ENCODE measurements at regions not wholly inside any gene's neighbourhood (a gene's known extent, or its start where the extent isn't known, plus 50 kb on each side); places are given as distances from the start of the nearest gene placed in this dataset.

DNA sequence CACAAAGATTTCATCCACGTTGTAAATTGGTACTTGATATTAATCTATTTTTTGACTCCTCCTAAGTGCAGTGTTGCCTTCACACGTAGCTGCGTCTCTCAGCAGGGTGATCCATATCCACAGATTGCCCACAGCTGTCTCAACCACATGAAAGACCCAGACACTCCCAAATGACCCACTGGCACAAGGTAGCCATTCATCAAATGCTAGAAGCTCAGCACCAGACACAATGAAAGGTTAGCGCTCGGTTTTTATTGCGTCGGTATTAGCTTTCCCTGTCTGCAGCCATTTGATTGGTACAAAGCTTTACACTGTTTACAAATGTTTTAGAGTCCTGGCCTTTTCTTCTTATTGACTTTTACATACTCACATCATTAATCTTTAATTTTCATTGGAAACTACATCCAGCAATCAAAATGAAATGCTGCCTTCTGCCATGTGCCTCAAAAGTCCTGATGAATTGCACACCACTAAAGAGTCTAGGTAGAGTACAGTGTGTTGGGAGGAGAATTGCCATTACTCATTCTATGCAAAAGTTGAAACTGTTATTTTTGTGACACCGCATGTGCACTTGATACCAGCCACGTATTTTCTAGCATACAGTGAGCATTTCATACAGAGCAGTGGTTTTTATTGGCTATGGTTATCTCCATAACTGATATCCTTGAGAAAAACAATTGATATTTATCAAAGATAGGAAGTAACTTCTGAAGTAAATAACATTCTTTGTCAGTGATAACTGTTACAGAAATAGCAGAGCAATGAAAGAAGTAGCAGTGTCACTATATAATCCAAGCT is 127.3 kb upstream of the NUDT7 start:
- no peak for DNase-seq

DNA sequence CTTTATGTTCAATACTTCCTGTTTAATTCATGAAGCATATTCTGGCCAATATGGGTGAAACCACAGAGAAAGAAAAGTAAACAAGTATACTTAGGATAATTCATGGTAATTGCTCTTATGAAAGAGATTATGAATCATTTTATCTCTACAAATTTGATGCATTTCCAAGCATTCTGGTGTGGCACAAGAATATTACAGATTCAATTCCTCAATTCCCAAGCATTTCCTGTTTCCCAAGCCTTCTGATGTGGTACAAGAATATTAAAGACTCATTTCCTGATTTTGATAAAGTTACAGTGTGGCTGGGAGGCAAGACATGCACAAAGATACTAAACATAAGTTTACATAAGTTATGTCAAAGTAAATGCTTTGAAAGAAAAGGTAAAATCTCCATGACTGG is 126.1 kb upstream of the NUDT7 start:
- no peak for DNase-seq

DNA sequence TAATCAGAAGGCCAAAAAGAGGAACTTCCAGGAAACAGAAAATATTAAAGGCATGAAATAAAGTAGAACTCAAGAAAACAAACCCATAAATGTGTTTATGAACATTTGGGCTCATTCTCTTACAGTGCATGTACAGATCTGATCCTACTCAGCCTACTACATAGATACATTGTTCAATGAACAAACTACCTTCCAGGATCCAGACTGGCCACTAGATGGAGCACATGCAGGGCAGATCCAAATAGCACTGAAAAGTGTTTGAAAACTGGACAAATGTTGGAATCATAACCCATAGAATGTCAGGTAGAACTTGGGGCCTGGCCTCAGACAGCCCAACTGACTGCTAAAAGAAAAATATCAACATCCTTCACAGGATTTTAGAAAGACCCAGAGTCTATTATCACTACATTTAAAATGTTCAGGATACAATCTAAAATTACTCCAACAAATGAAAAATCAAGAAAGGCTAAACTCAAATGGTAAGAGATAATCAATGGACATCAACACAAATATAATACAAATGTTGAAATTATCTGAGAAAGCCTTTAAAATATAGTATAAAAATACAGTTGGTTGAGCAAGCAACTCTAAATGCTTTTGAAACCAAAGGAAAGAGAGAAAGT is 122.4 kb upstream of the NUDT7 start:
- peak; percentile 73 for DNase-seq

DNA sequence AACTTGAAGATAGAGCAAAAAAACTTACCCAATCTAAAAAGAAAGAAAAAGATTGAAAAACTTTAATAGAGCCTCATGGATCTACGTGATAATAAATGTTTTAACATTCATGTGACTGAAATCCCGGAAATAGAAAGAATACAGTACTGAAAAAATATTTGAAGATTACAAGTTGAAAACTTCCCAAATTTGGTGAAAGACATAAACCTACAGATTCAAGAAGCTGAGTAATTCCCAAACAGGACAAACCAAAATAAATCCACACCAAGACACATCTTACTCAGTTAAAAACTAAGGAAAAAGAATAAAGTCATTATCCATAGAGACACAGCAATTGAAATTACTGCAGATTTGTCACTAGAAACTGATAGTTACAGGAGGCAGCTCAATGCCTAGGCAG is 121.8 kb upstream of the NUDT7 start:
- DNase-seq: no peak

DNA sequence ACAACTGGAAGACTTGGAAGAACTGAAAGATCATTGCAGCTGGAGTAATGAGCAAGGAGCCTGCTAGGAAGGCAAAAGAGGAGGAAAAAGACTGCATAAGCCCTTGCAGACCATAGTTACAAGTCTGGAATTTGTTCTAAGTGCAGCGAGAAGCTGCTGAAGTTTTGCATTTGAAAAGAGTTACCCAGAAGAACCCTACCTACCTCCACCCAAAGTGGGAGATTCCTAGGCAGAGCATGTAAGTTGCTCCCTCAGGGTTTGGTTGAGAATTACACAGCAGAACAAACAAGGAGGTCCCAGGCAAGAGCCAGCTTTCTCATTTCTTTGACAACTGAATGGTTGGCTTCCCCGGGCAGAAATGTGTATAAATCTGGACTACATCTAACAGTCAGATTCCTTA is 118.7 kb upstream of the NUDT7 start:
- no peak for DNase-seq

DNA sequence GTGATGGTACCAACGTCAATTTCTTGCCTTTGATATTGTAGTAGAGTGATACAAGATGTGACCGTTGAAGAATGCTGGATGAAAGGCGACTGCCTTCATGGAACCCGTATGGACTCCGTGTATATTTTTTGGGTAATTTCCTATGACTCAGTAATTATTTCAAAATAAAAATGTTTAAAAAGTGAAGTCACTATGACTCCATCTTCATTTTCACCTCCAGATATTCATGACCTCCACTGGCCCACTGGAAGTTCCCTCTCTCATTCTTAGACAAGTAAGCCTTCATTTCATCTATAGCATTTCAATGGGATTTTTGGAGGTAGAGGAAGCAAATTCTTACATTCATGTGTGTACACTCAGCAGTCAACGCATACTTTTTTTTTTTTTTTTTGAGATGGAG is 111.8 kb upstream of the NUDT7 start:
- DNase-seq: no peak

DNA sequence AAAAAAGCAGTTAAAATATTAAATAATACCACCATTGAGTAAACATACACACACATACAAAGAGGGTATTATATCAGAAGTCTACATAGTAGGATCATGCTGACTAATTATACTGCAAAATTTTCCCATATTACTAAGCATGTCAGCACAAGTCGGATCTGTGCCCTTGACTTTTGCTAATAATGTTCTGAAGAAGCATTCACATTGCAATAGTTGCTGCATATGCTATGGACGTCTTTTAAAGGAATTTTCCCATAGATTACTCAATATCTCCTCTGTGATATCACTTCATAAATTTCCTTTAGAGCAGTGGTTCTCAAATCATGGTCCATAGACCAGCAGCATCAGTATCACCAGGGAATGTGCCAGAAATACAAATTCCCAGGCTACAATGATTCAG is 110.9 kb upstream of the NUDT7 start:
- DNase-seq: no peak

DNA sequence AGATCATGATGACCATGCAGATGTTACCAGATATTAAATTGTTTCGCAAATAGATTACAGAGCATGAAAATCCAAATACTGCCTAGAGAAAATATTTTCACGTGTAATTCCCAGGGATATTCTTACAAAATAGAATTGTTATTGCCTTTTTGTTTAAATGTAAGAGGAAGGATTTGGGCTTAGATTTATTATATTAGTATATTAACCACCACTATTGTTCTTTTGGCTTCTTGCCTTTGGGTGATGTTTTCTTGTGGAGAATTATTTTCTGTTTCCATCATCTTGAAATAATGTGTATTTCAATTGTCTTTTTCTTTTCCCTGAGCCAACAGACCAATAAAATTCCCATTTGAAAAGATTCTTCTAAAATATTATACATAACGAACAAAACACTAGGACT is 109.7 kb upstream of the NUDT7 start:
- no peak for DNase-seq

DNA sequence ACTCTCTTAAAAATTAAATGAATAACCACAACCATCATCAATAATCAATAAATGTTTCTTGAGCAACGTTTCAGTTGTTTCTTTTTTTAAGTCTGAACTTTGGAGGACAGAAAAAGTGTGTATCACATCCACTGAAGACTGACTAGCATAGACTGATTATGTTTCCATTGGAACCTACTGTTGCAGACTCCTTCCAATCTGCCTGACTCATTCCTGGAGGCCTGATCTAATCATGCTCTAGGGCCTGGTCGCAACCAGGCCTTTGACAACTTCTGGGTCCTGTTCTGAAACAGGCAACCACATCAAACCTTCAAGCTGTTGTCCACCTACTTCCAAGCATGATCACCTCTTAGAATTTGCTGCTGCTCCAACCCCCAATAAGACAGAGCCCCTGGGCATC is 109.2 kb upstream of the NUDT7 start:
- no peak for DNase-seq

DNA sequence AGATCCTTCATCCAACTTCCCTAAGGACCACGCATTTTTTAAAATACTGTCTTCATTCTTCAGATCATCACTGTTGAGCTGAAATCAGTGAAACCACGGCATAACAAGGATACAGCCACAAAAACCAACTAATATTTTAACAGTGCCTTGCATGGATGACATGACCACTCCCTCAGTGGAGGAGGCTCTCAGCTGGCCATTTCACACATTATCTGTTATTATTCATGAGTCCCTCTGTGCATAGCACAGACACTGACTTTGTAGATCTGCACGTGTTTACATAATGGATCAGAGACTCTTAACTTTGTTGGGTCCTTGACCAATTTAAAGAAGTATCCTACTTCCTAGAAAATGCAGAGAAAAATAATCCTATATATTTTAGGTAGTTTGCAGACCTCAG is 104.8 kb upstream of the NUDT7 start:
- DNase-seq: no peak

DNA sequence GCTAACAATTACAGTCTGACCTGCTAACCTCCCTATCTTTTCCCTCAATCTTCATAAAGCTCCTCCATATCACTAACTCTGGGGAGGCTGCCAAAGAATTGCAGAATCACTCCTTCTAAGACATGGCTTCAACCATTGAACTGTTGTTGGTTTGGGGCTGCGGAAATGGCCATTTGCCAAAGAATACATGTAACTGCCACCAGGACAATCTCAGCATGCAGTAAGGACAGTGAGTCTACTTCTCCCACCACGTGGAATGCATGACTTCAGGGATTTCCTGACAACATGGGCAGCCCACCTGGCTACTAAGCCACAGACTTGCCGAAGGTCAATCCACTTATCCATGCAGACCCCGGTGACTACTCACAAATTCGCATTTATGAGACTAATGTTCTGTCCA is 104.3 kb upstream of the NUDT7 start:
- DNase-seq: peak; percentile 3

DNA sequence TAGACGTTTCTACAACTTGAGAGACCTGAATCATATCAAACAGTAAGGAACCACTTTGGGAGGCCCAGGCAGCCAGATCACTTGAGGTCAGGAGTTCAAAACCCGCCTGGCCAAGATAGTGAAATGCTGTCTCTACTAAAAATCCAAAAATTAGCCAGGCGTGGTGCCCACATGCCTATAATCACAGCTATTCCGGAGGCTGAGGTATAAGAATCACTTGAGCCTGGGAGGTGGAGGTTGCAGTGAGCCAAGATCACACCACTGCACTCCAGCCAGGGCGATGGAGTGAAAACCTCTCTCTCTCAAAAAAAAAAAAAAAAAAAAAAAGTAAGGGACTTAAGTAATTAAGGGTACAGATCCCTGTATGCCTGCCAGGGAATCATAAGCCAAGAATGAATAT is 103.4 kb upstream of the NUDT7 start:
- no peak for DNase-seq

DNA sequence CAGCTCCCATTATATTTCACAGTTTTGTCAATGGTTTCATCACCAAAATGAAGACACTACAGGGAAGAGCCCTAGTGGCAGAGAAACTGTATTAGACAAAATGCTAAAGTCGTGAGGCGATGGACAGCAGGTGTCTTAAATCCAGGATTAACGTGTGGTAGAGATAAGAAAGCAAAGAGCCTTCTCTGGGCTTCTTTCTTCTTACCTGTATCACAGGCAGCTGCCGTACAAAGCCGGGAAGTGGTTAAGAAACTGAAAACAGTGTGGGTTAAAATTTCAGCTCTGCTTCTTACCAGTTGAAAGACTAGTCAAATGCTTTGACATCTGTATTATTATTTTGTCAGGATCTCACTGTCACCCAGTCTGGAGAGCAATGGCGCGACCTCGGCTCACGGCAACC is 98.2 kb upstream of the NUDT7 start:
- DNase-seq: peak; percentile 59

DNA sequence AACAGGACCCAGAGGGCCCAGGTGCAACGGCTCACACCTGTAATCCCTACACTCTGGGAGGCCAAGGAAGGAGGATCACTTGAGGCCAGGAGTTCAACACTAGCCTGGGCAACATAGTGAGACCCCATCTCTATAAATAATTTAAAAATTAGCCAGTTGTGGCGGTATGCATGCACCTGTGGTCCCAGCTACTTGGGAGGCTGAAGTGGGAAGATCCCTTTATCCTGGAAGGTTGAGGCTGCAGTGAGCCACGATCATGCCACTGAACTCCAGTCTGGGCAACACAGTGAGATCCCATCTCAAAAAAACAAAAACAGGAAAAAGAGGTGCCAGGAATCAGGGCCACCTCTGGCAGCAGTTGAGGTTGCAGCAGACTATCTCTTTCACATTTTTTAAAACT is 85.7 kb upstream of the NUDT7 start:
- no peak for DNase-seq

DNA sequence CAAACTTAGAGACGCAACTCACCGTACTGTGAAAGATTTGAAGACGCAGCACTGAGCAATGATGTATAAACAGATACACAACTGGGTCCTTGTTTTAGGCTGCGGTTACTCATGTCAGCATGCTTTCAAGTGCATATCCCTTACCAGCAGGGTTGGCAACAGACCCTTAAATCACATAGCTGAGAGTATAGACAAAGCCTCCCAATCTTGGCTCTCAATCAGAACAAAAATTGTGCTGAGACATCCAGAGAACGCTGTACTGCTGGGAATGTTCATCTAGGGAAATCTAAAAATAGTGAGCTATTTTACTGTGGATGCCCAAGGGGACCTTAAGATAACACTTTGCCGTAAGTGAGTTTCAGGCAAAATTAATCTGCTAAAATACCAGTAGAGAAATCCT is 84.4 kb upstream of the NUDT7 start:
- no peak for DNase-seq

DNA sequence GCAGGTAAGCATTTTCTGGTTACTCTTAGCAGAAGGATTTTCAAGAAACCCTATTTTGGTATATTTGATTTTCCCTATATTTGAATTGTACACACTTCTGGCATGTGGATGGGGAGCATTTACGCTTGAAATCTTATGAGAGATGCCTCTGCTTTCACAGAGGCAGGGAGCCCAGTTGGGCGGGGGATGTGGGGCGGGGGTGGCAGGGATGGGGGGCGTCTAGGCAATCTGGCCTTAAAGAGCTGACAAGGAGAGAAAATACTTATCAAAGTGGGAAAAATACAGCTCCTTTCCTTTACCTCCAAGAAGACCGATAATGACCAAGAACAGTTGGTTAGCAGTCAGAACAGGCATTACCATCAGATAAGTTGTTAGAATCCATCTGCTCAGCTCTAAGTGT is 79.1 kb upstream of the NUDT7 start:
- no peak for DNase-seq

DNA sequence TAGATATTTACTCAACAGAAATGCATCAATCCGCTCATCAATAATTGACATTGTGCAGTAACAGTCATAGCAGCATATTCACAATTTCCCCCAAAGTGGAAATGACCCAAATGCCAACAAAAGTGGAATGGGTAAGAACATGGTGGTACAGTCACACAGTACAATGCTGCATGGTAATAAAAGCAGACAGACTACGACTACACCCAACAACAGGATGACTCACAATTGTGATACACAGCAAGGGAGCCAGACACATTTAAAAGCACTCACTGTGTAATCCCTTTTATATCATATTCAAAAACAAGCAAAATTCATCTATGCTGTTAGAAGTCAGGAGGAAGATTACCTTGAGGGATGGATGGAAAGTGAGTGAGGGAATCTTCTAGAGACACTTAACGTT is 76.5 kb upstream of the NUDT7 start:
- no peak for DNase-seq

DNA sequence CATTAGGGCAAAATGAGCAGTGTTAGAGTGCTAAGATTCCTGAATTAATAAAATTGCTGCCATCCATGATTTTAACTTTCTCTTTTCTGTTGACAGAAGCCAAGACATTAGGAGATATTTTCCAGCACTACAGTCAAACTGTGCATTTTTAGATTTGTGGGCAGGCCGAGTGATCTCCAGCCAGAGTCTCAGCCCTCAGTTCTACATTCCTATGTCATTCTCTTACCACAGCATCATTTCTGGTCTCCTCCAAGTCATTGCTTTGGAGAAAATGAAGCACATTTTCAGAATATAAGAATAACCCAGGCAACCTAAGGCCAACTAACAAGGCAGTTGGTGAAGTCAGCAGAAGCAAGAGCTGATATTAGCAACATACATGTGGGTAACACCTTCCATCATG is 74.6 kb upstream of the NUDT7 start:
- no peak for DNase-seq

DNA sequence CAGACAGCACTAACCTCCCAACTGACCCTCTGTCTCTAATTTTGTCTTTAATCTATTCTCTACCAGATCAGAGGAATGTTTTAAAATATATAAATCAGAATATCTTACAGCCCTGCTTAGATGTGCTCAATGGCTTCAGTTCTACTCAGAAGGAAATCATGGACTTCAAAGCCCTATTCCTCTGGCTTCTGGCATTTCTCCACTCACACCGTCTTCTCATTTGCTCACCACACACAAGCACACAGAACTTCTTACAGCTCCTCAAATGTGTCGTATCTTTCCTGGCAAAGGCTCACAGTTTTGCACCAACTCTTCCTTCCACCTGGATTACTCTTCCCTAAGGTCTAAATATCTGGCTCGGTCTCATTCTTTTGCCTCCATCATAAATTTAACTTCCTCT is 71.6 kb upstream of the NUDT7 start:
- DNase-seq: no peak

DNA sequence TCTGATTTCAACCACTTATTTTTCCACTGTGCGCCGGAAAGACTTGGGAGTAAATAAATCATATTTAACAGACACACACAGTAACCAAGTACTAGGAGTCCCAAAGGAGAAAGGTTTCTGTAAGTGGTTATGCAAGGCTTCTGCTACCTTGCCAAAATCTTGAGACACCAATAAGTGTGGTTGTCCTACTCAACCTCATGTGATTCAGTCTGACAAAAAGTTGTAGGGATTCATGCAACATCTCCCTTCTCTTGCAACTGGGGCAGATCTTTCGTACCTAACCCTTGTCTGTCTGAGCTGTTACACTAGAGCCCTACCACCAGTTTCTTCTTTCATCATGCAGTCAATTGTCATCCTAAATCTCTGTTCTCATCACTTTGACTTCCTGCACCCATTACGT is 69.9 kb upstream of the NUDT7 start:
- no peak for DNase-seq

DNA sequence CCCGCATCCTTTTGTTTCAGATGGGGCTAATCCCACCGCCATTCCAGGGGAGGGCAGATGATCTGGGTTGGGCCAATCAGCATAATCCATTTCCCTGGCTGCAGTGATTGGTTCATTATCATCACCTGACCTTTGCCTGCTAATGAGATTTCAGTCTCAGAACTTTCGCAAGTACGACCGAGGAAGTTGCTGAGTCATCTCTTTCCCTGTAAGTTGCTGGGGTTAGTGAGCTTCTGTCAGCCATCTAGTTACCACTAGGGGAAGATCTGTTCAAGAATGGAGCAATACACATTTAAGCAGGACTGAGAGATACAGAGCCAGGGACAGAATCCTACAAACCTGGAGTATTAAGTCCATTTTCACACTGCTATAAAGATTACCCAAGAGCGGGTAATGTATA is 65.3 kb upstream of the NUDT7 start:
- DNase-seq: peak; percentile 67

DNA sequence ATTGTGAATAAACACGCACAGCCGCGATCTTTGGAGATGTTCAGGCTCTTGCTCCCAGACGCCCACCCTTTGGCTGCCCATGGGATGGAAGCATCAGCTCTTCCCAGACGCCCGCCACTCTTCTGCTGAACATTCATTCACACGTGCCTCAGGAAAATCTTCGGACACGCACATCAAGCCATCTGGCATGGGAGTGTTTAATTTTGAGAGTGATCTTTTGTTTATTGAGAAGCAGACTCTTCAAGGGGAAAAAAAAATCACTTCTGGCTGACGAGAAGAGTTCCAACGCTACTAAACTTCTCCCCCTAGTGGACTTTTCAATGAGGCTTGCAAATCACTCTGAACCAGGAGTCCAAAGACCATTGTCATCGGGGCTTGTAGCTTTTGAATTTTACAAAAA is 62.0 kb upstream of the NUDT7 start:
- DNase-seq: peak; percentile 87

DNA sequence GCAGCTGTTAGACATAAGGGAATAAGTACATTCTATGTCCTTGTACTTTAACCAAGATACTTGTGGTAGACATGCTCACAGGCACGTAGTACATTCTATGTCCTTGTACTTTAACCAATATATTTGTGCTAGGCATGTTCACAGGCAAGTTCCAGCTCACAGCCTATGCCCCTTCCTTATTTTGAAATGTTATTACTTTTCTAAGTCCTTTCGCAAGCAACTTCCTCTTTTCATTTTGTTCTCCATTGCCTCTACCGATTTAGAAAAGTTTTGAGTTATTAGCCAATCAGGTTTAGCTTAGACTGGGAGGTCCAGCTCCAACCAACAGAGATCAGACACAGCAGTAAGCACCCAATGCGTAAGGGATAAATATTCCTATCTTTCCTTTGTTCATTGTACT is 60.1 kb upstream of the NUDT7 start:
- no peak for DNase-seq

DNA sequence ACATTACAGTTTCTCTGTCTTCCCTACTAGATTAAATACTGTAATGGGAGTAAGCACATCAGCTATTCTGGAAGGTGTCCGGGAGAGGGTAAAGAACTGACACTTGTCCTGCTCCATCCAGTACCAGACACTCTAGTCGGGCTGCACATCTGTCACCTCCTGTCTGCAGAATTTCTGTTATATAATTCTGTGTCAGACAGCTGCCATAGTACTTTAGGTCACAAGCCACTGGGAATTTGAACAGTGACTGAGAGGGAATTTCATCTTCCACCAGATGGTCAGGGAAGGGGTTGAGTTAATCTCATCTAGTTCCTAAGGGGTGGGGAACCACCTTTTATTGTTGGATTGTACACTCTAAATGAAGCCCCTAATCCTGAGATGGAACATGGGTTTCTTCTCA is 58.6 kb upstream of the NUDT7 start:
- DNase-seq: peak; percentile 99

DNA sequence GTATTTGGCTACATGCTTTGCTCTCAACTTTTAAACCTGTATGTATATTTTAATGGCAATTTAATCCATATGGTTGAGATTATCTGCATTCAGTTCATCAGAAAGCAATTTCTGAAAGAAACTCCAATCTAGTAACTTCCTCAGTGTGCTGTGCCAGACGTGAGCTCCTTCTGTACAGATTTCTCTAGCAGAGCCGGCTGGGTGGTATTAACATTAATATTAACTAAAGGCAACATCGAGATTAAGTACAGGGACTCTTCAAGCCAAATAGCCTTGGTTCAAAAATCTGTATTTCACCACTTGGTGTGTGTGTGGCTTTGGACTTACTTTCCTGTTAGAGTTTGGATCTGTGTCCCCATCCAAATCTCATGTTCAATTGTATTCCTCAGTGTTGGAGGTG is 55.5 kb upstream of the NUDT7 start:
- DNase-seq: no peak
